HAP-1 (cell line): ENCODE measurements at regions not wholly inside any gene's neighbourhood (a gene's known extent, or its start where the extent isn't known, plus 50 kb on each side); places are given as distances from the start of the nearest gene placed in this dataset.
"Not testable (repeated sequence)": the region's sequence is repeated elsewhere in the genome, so short reads cannot be mapped to it uniquely, and the experiment has no call there.

Source experiments
- DNase-seq, 2 experiments: peaks; one replicate each; pipeline ENCODE4 v3.0.0-alpha.2; 2016 to 2020; ENCODE audit warnings: low spot score in 2 of 2
- H3K27me3 ChIP-seq: fragments of 250-450 bp; sonication (Bioruptor Pico); 2 replicates; pipeline ENCODE4 v1.5.1; 2020; ENCODE audit warnings: low read depth, mild to moderate bottlenecking, moderate library complexity
- H3K36me3 ChIP-seq: fragments of 250-450 bp; sonication (Bioruptor Pico); replicated peaks from 2 replicates; pipeline ENCODE4 v1.5.1; 2020; ENCODE audit warnings: mild to moderate bottlenecking
- H3K4me1 ChIP-seq: fragments of 250-450 bp; sonication (Bioruptor Pico); 2 replicates; pipeline ENCODE4 v1.5.1; 2020; ENCODE audit warnings: mild to moderate bottlenecking
- H3K4me3 ChIP-seq: fragments of 250-450 bp; sonication (Bioruptor Pico); 2 replicates; pipeline ENCODE4 v1.5.1; 2020; ENCODE audit warnings: mild to moderate bottlenecking, moderate library complexity
- H3K9me3 ChIP-seq: fragments of 250-450 bp; sonication (Bioruptor Pico); 2 replicates; pipeline ENCODE4 v1.5.1; 2020; ENCODE audit warnings: mild to moderate bottlenecking, moderate library complexity
- in situ Hi-C: fragments of 300-500 bp; cut with MboI; formaldehyde crosslinking; loops from 3 replicates; pipeline ENCODE4 v1.14.3; 2020; ENCODE audit warnings: low sequenced_read_pairs, inconsistent platforms, mixed read lengths

DNA sequence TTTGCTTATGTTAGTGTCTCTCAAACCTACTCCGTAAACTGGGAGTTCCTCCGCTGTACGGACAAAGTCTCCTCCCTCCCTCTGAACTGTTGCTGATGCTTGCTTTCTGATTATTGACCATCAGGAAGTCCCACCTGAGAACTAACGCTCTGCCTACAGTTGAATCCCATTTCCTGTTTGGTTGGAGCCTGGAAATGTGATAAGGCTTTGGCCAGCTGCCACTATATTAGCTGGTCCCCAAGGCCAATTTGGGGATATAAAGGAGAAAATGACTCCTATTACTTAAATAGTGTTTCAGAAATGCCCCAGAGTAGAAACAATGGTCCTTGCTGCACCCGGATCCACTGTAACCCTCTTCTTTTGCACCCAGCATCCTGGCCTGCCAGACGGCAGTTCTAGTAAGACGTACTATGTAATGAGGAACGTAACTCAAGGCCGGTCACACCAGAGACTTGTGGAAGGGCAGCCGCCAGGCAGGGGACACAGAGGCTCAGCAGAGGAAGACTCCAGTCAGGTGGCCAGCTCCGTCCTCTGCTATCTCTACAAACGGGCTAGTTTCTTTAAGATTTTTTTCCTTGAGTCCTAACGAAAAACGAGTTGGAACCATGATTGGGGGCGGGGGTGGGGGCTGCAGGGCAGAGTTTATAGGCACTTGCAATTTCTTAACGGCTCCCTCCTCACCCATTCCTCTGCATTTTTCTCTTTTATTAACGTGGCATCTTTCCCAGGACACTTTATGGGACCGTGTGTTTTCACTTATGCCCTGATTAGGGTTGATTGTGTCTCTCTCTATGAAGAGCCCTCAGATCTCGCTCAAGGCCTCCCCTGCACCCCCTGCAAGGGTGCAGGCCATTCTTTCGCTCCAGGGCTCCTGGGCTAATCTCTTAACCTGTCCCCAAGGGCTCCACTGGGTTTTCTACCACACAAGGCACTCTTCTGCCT, 72.8 kb upstream of the CDON start:
- H3K27me3 ChIP-seq: no peaks in the 10 kb centered on the region
- no peak overlapping the region for H3K4me3 ChIP-seq
- H3K4me1 ChIP-seq: no peaks in the 10 kb centered on the region
- H3K9me3 ChIP-seq: no peaks in the 10 kb centered on the region
- no peak for DNase-seq
- in situ Hi-C loops: no loop called here
- H3K36me3 ChIP-seq: no peaks in the 10 kb centered on the region

DNA sequence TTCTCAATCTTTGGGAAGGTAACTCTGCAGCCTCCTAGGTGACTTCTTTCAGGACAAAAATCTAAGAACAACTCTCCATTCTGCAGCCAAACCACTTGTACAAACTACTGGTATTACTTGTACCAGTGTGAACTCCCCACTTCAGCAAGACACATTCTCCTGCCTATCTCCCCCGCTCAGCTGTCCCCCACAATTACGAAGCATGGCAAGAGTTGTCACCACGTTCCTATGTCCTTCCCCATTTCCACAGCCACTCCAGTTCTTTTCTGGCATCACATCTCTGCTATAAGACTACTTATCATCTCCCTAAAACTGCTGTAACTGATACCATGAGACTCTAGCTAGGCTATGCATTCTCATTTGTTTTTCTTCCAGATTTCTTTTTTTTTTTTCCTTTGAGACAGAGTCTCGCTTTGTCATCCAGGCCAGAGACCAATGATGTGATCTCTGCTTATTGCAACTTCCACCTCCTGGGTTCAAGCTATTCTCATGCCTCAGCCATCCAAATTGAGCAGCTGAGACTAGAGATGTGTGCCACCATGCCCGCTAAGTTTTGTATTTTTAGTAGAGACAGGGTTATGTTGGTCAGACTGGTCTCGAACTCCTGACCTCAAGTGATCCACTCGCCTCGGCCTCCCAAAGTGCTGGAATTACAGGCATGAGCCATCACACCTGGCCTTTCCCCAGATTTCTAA, 71.9 kb upstream of the CDON start:
- Histone ChIP-seq H3K27me3 (no peaks in the 10 kb centered on the region), H3K4me1 (no peaks in the 10 kb centered on the region)
- no peak for DNase-seq

DNA sequence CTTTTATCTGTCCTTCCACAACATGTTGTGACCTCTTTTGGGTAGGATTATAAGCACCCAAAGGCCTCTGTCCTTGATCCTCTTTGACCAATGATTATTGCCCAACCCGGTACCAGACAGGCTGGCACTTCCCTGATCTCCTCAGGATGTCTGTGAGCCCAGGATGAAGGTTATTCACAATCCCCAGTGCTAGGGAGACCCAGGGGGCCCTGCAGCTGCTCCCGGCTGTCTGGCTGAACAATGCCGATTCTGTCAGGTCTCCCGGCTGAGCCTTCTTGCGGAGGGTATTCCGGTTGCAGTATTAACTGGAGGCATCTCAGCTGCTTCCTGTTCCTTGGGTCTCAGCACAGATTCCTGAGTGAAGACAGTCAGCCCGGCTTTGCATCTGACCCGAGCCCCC, 71.2 kb upstream of the CDON start:
- H3K4me1 ChIP-seq: no peaks in the 10 kb centered on the region
- no peak for DNase-seq
- no peak overlapping the region for H3K4me3 ChIP-seq
- in situ Hi-C loops: no loop called here
- H3K27me3 ChIP-seq: no peaks in the 10 kb centered on the region
- H3K36me3 ChIP-seq: no peaks in the 10 kb centered on the region
- H3K9me3 ChIP-seq: no peaks in the 10 kb centered on the region

More for the DNA sequence above, 71.9 kb upstream of the CDON start:
- no peaks in the 10 kb centered on the region for H3K9me3 ChIP-seq
- no peaks in the 10 kb centered on the region for H3K36me3 ChIP-seq
- in situ Hi-C loops: no loop called here
- no peak overlapping the region for H3K4me3 ChIP-seq

DNA sequence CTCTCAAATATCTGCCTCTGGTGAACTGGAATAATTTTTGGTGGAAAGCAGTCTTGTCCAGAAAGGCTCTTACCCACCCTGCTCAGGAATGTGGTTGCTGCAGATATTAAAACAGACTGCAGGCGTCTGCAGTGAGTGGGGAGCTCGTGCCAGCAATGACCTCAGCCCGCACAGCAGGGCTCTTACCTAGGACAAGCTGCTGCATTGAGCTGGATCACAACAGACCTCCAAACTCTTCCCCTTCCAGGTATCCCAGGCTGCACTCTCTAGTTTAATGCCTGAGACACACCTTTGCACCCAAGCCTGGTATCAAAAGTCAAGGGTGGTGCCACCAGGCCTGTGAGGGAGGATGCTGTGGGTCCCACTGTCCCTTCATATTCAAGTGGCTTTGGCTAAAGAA, 69.7 kb upstream of the CDON start:
- Histone ChIP-seq H3K4me3 (no peak overlapping the region), H3K36me3 (no peaks in the 10 kb centered on the region), H3K27me3 (no peaks in the 10 kb centered on the region), H3K4me1 (no peaks in the 10 kb centered on the region), H3K9me3 (no peaks in the 10 kb centered on the region)
- in situ Hi-C loops: no loop called here
- no peak for DNase-seq

DNA sequence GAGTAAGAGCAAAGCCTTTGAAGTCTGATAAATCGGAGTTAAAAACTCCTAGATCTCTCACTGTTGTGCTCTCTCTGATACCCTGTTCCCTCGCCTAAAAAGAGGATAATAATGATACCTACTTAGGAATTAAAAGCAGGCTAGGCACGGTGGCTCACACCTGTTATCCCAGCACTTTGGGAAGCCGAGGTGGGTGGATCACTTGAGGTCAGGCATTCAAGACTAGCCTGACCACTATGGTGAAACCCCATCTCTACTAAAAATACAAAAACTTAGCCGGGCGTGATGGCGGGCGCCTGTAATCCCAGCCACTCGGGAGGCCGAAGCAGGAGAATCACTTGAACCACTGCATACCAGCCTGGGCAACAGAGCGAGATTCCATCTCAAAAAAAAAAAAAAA, 68.1 kb upstream of the CDON start:
- H3K4me1 ChIP-seq, H3K36me3 ChIP-seq, DNase-seq, H3K9me3 ChIP-seq, H3K27me3 ChIP-seq, H3K4me3 ChIP-seq, in situ Hi-C loops: not testable (repeated sequence)

DNA sequence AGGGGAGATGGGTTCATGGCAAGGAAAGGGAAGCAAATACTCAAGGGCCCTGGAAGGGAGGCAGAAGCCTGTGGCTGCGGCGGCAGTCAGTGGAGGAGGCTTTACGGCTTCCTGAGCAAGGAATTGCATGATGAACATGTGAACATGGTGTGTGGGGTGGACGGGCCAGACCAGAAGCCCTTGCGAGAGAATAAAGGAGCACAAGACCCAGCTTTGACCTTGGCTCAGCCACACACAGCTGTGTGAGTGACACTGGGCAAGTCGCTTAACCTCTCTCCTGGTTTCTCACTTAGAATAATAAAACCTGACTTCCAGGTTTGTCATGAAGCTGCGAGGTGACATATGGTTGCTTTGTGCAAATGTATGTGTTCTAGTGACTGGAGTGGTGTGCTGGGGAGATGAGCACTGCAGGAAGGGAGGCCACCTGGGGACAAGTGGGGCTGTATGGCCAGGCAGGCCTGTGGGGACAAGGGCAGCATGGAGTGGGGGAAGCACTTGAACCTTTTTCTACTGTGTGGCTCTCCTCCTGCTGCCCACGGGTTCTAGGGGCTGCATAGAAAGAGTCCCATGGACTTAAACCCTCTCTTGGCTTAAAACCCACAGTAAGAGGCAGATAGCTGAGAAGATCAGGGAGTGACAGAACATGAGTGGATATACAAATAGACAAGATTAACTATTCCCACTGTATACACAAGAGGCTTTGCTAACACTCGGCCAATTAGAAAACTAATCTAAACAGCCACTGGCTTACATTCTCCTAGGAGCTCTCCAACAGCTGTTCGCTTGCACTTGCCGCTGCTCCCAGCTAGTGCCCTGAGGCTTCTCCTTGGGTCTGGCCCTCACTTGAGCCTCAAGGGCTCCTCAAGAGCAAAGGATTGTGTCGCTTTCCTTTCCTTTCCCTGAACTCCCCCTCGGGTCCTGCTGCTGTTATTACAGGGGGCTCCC, 67.3 kb upstream of the CDON start:
- Histone ChIP-seq H3K9me3 (no peaks in the 10 kb centered on the region), H3K36me3 (no peaks in the 10 kb centered on the region), H3K4me1 (no peaks in the 10 kb centered on the region), H3K4me3 (no peak overlapping the region), H3K27me3 (no peaks in the 10 kb centered on the region)
- DNase-seq: no peak
- in situ Hi-C loops: no loop called here

DNA sequence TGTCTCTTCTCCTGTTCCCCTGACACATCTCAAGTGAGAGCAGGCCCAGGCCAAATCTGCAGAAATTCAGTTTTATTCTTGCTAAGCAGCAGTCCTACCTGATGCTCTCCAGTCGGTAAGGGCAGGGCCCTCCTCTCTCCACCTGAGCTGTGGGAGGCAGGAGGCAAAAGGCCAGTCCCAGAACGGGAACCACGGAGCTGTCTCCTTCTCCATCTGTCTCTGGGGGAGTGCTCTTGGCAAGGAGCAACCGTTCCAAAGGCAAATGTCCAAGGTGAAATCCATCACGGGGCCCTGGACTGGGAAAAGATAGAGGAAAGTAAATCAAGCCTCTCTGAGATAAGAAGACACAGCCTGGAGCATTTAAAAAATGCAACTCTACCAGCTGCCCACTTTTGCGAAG, 65.2 kb upstream of the CDON start:
- in situ Hi-C loops: no loop called here

DNA sequence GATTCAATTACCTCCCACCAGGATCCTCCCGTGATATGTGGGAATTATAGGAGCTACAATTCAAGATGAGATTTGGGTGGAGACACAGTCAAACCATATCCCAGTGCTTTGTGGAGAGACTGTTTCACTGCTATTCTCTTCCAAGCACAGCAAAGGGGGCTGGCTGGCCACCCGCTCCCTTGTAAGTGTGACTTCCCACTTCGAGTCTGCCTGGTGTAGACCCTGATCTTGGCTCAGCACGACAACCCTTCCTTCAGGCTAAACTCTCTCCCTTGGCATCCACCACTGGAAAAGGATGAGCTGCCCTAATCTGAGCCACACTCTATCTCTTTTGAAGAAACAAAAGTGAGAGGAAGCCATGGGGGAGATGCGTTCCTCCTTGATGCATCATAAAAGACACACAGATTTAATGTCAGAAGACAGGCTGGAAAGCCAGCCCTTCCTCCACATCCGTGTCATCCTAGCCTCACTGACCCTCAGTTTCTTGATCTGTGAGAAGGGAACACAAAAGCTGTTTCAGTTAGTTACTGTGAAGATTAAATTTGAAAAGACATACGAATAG, 64.7 kb upstream of the CDON start:
- in situ Hi-C loops: no loop called here
- Histone ChIP-seq H3K4me1 (no peaks in the 10 kb centered on the region), H3K27me3 (no peaks in the 10 kb centered on the region), H3K36me3 (no peaks in the 10 kb centered on the region), H3K9me3 (no peaks in the 10 kb centered on the region), H3K4me3 (no peak overlapping the region)
- DNase-seq: no peak

More for the DNA sequence above, 65.2 kb upstream of the CDON start:
- H3K27me3 ChIP-seq: no peaks in the 10 kb centered on the region
- no peaks in the 10 kb centered on the region for H3K36me3 ChIP-seq
- H3K4me3 ChIP-seq: no peak overlapping the region
- no peak for DNase-seq
- no peaks in the 10 kb centered on the region for H3K4me1 ChIP-seq
- no peaks in the 10 kb centered on the region for H3K9me3 ChIP-seq

DNA sequence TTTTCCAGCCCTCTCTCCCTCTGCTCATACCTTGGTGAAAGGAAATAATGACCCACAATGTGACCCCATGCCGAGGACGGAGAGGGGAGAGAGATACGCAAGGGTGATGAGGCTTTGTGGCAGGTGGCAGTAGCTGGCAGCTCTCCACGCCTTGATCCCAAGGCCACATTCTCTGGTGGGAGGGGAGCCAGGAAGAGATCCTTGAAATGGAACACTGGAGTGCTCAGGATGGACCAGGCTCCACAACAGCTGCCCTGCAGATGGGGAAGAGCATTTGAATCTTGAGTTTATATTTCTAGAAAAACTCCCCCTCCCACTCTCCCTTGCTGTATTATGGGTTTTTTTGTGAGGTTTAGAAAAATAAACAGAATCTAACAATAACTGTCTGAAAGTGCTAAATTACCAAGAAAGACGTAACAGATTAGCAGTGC, 61.6 kb upstream of the CDON start:
- DNase-seq: no peak
- in situ Hi-C loops: no loop called here
- no peaks in the 10 kb centered on the region for H3K4me1 ChIP-seq
- no peaks in the 10 kb centered on the region for H3K9me3 ChIP-seq
- H3K27me3 ChIP-seq: no peaks in the 10 kb centered on the region
- no peaks in the 10 kb centered on the region for H3K36me3 ChIP-seq
- no peak overlapping the region for H3K4me3 ChIP-seq

DNA sequence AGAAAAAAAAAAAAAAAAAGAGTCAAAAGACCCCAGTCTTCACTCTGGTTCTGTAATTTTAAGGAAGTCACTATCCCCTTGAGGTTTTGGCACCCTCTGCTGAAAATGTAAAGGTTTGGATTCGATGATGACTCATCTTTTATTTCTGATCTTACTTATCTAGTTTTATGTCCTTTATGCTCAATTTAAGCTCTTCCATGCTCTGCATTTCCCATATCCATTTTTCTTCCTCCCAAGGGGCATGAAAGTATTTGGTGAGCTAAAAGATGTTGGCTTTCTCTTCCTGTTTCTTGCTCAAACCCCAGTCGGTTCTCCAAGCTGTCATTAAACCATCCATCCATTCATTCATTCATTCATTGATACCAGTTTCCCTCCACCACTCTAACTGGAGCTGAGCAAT, 61.0 kb upstream of the CDON start:
- DNase-seq: no peak
- Histone ChIP-seq H3K9me3 (no peaks in the 10 kb centered on the region), H3K36me3 (no peaks in the 10 kb centered on the region), H3K4me1 (no peaks in the 10 kb centered on the region), H3K27me3 (no peaks in the 10 kb centered on the region), H3K4me3 (no peak overlapping the region)
- in situ Hi-C loops: no loop called here

DNA sequence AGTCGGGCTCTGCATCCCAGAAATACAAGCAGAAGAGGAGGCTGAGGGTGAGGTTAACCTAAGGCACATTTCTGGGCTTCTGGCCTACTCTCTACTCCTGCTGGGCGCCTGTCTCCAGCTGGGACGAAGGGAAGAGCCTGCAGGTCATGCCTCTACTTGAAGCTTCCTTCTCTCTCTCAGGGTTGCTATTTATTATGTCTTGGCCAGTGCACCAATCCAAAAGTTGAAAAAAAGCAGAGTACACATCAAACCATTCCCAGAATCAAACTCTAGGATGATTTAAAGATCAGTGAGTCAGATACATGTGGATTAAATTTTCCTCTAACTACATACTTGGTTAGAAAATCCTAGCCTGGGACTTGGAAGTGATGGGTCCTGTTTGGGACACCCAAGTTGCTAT, 60.2 kb upstream of the CDON start:
- no peak overlapping the region for H3K4me3 ChIP-seq
- no peak for DNase-seq
- H3K4me1 ChIP-seq: no peaks in the 10 kb centered on the region
- in situ Hi-C loops: no loop called here
- H3K9me3 ChIP-seq: no peaks in the 10 kb centered on the region
- no peaks in the 10 kb centered on the region for H3K36me3 ChIP-seq
- H3K27me3 ChIP-seq: no peaks in the 10 kb centered on the region

DNA sequence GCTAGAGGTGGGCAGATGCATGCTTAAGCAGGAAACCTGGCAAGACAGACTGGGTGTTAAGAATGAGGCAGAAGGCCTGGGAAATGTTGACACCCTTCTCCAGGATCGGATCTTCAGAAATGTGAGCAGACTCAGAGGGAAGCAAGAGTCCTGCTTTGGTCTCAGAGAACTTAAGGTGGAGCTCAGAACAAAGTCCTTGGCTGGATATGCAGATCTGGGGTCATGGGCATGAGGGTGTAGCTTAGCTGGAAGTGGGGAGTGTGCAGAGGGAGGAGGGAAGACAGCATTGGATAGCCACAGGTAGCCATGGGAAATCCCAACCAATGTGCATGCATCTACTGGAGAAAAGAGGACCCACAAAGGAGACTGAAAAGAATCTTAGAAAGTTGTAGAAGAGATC, 58.6 kb upstream of the CDON start:
- Histone ChIP-seq H3K36me3 (no peaks in the 10 kb centered on the region), H3K27me3 (no peaks in the 10 kb centered on the region), H3K4me1 (peaks cover 4% of the 10 kb centered on the region), H3K9me3 (no peaks in the 10 kb centered on the region), H3K4me3 (no peak overlapping the region)
- in situ Hi-C loops: no loop called here
- DNase-seq: no peak

DNA sequence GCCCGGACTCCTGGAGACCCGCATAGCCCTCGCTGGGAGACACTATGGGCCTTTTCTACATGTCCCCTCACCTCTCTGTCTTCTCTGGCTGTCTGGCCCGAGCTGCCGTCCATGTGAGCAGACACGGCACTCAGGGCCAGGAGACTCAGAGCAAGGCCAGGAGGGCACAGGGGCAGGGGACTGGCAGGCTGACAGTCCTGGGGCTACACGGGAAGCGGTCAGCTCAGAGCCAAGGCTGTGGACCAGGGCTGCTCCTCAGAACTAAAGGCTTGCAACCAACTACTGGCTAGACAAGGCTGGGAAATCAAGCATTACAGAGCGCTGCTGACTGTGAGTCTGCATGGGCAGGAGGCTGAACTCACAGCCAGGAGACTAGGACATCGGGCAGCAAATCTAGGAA, 56.1 kb upstream of the CDON start:
- in situ Hi-C loops: no loop called here
- H3K4me3 ChIP-seq: no peak overlapping the region
- no peaks in the 10 kb centered on the region for H3K27me3 ChIP-seq
- H3K36me3 ChIP-seq: no peaks in the 10 kb centered on the region
- DNase-seq: no peak
- peaks cover 4% of the 10 kb centered on the region for H3K4me1 ChIP-seq
- no peaks in the 10 kb centered on the region for H3K9me3 ChIP-seq
